HEK293T (cell line): ENCODE measurements at regions not wholly inside any gene's neighbourhood (a gene's known extent, or its start where the extent isn't known, plus 50 kb on each side); places are given as distances from the start of the nearest gene placed in this dataset.

Experiments
- CTCF ChIA-PET: fragments of 350-600 bp; formaldehyde crosslinking; extraction: SDS; loops from one replicate; lab custom pipeline; 2021; ENCODE audit warnings: antibody characterized with exemption, inconsistent platforms; lab: Yijun Ruan, JAX
- POLR2A ChIA-PET: fragments of 350-600 bp; formaldehyde crosslinking; extraction: SDS; loops from one replicate; lab custom pipeline; 2020; ENCODE audit warnings: antibody characterized with exemption, inconsistent platforms; lab: Yijun Ruan, JAX
- DNase-seq: peaks from one replicate; pipeline ENCODE4 v3.0.0; 2012; ENCODE audit warnings: mixed read lengths; ENCODE audit errors: extremely low spot score
- ARNT ChIP-seq: fragments of 450-650 bp; IDR thresholded peaks from 2 replicates; pipeline ENCODE4 v1.6.1; 2017; ENCODE audit warnings: mild to moderate bottlenecking
- BHLHE40 ChIP-seq: fragments of 450-650 bp; IDR thresholded peaks from 2 replicates; pipeline ENCODE4 v1.6.1; 2016; ENCODE audit warnings: mild to moderate bottlenecking, moderate library complexity, borderline replicate concordance
- CTBP1 ChIP-seq: fragments of 450-650 bp; IDR thresholded peaks from 2 replicates; pipeline ENCODE4 v1.6.1; 2016; ENCODE audit warnings: borderline replicate concordance
- ELF4 ChIP-seq: fragments of 450-650 bp; IDR thresholded peaks from 2 replicates; pipeline ENCODE4 v1.6.1; 2017; ENCODE audit warnings: antibody characterized with exemption
- FOXA1 ChIP-seq: fragments of 450-650 bp; IDR thresholded peaks from 2 replicates; pipeline ENCODE4 v1.6.1; 2016; ENCODE audit warnings: mild to moderate bottlenecking
- FOXK2 ChIP-seq: fragments of 450-650 bp; IDR thresholded peaks from 2 replicates; pipeline ENCODE4 v1.6.1; 2016; ENCODE audit warnings: mild to moderate bottlenecking
- FOXM1 ChIP-seq: fragments of 450-650 bp; IDR thresholded peaks from 2 replicates; pipeline ENCODE4 v1.6.1; 2017; ENCODE audit warnings: mild to moderate bottlenecking, borderline replicate concordance
- HDGF ChIP-seq: fragments of 450-650 bp; IDR thresholded peaks from 2 replicates; pipeline ENCODE4 v1.6.1; 2017; ENCODE audit warnings: antibody characterized with exemption, borderline replicate concordance
- L3MBTL2 ChIP-seq: fragments of 450-650 bp; conservative IDR thresholded peaks from 2 replicates; pipeline ENCODE4 v1.6.1; 2016; ENCODE audit warnings: mild to moderate bottlenecking
- LEF1 ChIP-seq: fragments of 450-650 bp; IDR thresholded peaks from 2 replicates; pipeline ENCODE4 v1.6.1; 2017; ENCODE audit warnings: mild to moderate bottlenecking, borderline replicate concordance
- NFRKB ChIP-seq: fragments of 450-650 bp; IDR thresholded peaks from 2 replicates; pipeline ENCODE4 v1.6.1; 2016; ENCODE audit warnings: mild to moderate bottlenecking, moderate library complexity
- PKNOX1 ChIP-seq: fragments of 450-650 bp; IDR thresholded peaks from 2 replicates; pipeline ENCODE4 v1.6.1; 2016
- SP1 ChIP-seq: fragments of 450-650 bp; IDR thresholded peaks from 2 replicates; pipeline ENCODE4 v1.6.1; 2017
- SUZ12 ChIP-seq: fragments of 450-650 bp; IDR thresholded peaks from 2 replicates; pipeline ENCODE4 v1.6.1; 2016; ENCODE audit warnings: mild to moderate bottlenecking
- TARDBP ChIP-seq: fragments of 450-650 bp; IDR thresholded peaks from 2 replicates; pipeline ENCODE4 v1.6.1; 2016
- ZNF384 ChIP-seq: fragments of 450-650 bp; IDR thresholded peaks from 2 replicates; pipeline ENCODE4 v1.6.1; 2016

GRCh38 chr20:16902662-16903061 lies 154.5 kb downstream of the OTOR start:
- CTCF ChIA-PET = interaction anchor here (0.7 kb wide), 1 partner anchor 12 kb away, joined by 3 read pairs; no protein-coding TSS in a partner anchor
- DNase-seq = no peak
- POLR2A ChIA-PET = no interaction called here
- no peak for TF ChIP-seq TARDBP
- TF ChIP-seq SUZ12 = no peak
- no peak for TF ChIP-seq FOXA1
- TF ChIP-seq NFRKB = no peak
- TF ChIP-seq ZNF384 = no peak
- TF ChIP-seq LEF1 = no peak
- no peak for TF ChIP-seq PKNOX1
- TF ChIP-seq ARNT = no peak
- TF ChIP-seq BHLHE40 = no peak
- no peak for TF ChIP-seq HDGF
- TF ChIP-seq FOXK2 = no peak
- no peak for TF ChIP-seq ELF4
- no peak for TF ChIP-seq SP1
- no peak for TF ChIP-seq FOXM1
- TF ChIP-seq L3MBTL2 = no peak
- TF ChIP-seq CTBP1 = no peak

- DNase-seq = no peak
- ChIA-PET CTCF (no interaction called here), POLR2A (no interaction called here)
Observed at GRCh38 chr20:16904751-16905150, 156.6 kb downstream of the OTOR start.

GRCh38 chr20:16914277-16914676 lies 166.1 kb downstream of the OTOR start:
- DNase-seq = no peak
- no peak for TF ChIP-seq ELF4
- TF ChIP-seq PKNOX1 = no peak
- no peak for TF ChIP-seq LEF1
- TF ChIP-seq BHLHE40 = no peak
- TF ChIP-seq FOXA1 = no peak
- no peak for TF ChIP-seq TARDBP
- no peak for TF ChIP-seq SUZ12
- TF ChIP-seq ARNT = no peak
- no peak for TF ChIP-seq HDGF
- no peak for TF ChIP-seq NFRKB
- no peak for TF ChIP-seq L3MBTL2
- TF ChIP-seq CTBP1 = no peak
- no peak for TF ChIP-seq FOXK2
- ChIA-PET CTCF (interaction anchor here (0.6 kb wide), 1 partner anchor 11 kb away, joined by 3 read pairs; no protein-coding TSS in a partner anchor), POLR2A (no interaction called here)

More at GRCh38 chr20:16904751-16905150, 156.6 kb downstream of the OTOR start:
- TF ChIP-seq SUZ12 = no peak
- no peak for TF ChIP-seq SP1
- TF ChIP-seq FOXM1 = no peak
- no peak for TF ChIP-seq ELF4
- TF ChIP-seq CTBP1 = no peak
- TF ChIP-seq HDGF = no peak
- no peak for TF ChIP-seq FOXK2
- no peak for TF ChIP-seq ARNT

- ChIA-PET CTCF (no interaction called here), POLR2A (no interaction called here)
- no peak for TF ChIP-seq ZNF384
- TF ChIP-seq BHLHE40 = no peak
- no peak for TF ChIP-seq NFRKB
- no peak for DNase-seq
Observed at GRCh38 chr20:16916165-16916564, 168.0 kb downstream of the OTOR start.

- POLR2A ChIA-PET = no interaction called here
Observed at GRCh38 chr20:16917636-16918035, 169.5 kb downstream of the OTOR start.

GRCh38 chr20:16918366-16918765 lies 170.2 kb downstream of the OTOR start:
- POLR2A ChIA-PET = no interaction called here
- CTCF ChIA-PET = no interaction called here
- no peak for DNase-seq
- TF ChIP-seq BHLHE40 (no peak), ELF4 (no peak), ARNT (no peak), PKNOX1 (no peak), SUZ12 (no peak), FOXA1 (no peak), SP1 (no peak), LEF1 (no peak), CTBP1 (no peak), TARDBP (no peak), FOXK2 (no peak), ZNF384 (no peak)

More at GRCh38 chr20:16917636-16918035, 169.5 kb downstream of the OTOR start:
- CTCF ChIA-PET = no interaction called here
- TF ChIP-seq PKNOX1 = no peak
- no peak for TF ChIP-seq ELF4
- TF ChIP-seq NFRKB = no peak
- no peak for TF ChIP-seq FOXM1
- TF ChIP-seq ARNT = no peak
- no peak for TF ChIP-seq CTBP1
- no peak for TF ChIP-seq LEF1
- TF ChIP-seq FOXA1 = no peak
- TF ChIP-seq HDGF = no peak
- TF ChIP-seq BHLHE40 = no peak
- TF ChIP-seq L3MBTL2 = no peak
- no peak for TF ChIP-seq TARDBP
- TF ChIP-seq SUZ12 = no peak
- no peak for TF ChIP-seq ZNF384
- TF ChIP-seq SP1 = no peak
- TF ChIP-seq FOXK2 = no peak
- no peak for DNase-seq
